IMR-90 (cell line): ENCODE measurements at regions not wholly inside any gene's neighbourhood (a gene's known extent, or its start where the extent isn't known, plus 50 kb on each side); places are given as distances from the start of the nearest gene placed in this dataset.

Source experiments
- CEBPB ChIP-seq: IDR thresholded peaks from 2 replicates; pipeline ENCODE4 v1.6.1; 2012; ENCODE audit warnings: low read depth, low read length, improper control_type of control experiment
- CTCF ChIP-seq: conservative IDR thresholded peaks from 2 replicates; pipeline ENCODE4 v1.5.1; 2012; ENCODE audit warnings: mild to moderate bottlenecking, low read depth, low read length, improper control_type of control experiment
- POLR2A ChIP-seq: IDR thresholded peaks from 2 replicates; pipeline ENCODE4 v1.6.1; 2012; ENCODE audit warnings: mild to moderate bottlenecking, low read depth, low read length
- RCOR1 ChIP-seq: IDR thresholded peaks from 2 replicates; pipeline ENCODE4 v1.6.1; 2012; ENCODE audit warnings: mild to moderate bottlenecking, low read length, improper control_type of control experiment; ENCODE audit not compliant: insufficient replicate concordance
- SMC3 ChIP-seq: fragments of 150-350 bp; IDR thresholded peaks from 2 replicates; pipeline ENCODE4 v1.6.1; 2016; ENCODE audit warnings: low read depth, mild to moderate bottlenecking, antibody characterized with exemption, low read length, moderate library complexity
- USF2 ChIP-seq: fragments of 150-350 bp; IDR thresholded peaks from 2 replicates; pipeline ENCODE4 v1.6.1; 2017; ENCODE audit warnings: mild to moderate bottlenecking, antibody characterized with exemption, low read length, low read depth

GRCh38 chr11:116576526-116576925, 196.3 kb downstream of the BUD13 start:
- TF ChIP-seq POLR2A, result no peak
- TF ChIP-seq CEBPB, result no peak
- TF ChIP-seq SMC3, result no peak
- TF ChIP-seq CTCF, result no peak
- no peak for TF ChIP-seq USF2
- no peak for TF ChIP-seq RCOR1
